HG02642 (cell line): ENCODE measurements at regions not wholly inside any gene's neighbourhood (a gene's known extent, or its start where the extent isn't known, plus 50 kb on each side); places are given as distances from the start of the nearest gene placed in this dataset.
"Not testable (repeated sequence)": the region's sequence is repeated elsewhere in the genome, so short reads cannot be mapped to it uniquely, and the experiment has no call there.

Experiments
- ATAC-seq: cut with Tn5 transposase; IDR thresholded peaks from one replicate; pipeline ENCODE4 v1.9.1; 2021; ENCODE audit warnings: mild to moderate bottlenecking; ENCODE audit not compliant: unreplicated experiment, poor library complexity

- ATAC-seq = no peak
Observed at GRCh38 chr16:86072328-86073102, 173.6 kb downstream of the IRF8 start.

DNA sequence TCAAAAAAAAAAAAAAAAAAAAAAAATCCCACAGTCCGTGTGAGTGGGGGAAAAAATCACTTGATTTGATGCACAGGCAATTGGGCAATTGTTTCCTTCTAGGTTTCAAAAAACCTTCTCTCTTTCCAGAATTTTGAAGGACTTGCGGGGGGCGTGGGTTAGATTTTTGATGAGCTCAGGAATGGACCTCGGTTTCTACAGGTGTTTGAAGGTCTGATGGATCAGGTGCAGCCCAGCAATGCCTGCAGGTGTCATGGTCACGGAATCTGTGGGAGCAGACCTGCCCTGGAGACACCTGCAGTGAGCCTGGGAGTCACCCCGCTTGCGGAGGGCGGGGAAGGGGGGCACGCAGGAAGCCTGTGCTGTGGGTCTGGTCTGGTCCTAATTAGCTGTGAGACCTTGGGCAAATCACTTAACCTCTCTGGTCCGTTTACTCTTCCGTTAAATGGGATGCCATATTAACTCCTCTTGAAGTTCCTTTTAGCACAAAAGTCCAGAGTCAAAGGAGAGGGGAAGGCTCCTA, 174.2 kb downstream of the IRF8 start:
- no peak for ATAC-seq

GRCh38 chr16:86073763-86074493, 175.0 kb downstream of the IRF8 start:
- no peak for ATAC-seq

DNA sequence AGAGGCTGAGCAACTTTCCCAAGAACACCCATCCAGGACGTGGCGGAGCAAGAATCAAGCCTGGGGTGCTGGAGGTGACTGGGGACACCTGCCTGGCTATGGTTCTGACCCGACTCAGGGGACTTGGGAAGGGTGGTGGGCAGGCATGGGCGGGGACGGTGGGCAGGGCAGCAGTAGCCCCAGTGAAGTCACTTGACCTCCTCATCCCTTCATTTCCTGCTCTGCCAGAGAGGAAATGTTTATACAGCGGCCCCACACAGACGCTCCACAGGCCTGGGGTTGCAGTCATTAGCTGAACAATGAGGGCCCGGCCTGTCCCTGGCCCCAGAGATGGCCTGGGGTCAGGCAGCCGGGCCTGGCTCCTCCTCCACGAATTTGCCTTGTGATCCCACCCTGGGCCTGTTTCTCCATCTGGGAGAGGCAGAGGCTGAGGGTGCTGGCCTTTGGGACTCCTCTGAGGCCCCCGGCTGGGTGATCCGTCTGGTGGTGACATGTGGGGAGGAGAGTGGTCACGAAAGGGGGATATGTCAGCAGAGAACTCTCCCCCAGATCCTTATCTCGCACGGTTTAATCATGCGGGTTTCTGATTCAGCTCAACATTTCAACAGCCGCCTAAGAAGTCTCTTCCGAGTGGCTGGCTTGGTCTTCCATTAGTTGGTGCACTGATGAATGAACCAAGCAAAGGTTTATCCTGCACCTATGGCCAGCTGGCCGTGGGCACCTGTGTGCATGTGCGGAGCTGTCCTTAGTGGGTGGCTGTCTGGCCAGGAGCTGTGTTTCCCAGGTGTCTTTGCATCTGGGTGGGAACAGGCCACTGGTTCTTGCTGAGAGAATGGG, 175.9 kb downstream of the IRF8 start:
- ATAC-seq = no peak

DNA sequence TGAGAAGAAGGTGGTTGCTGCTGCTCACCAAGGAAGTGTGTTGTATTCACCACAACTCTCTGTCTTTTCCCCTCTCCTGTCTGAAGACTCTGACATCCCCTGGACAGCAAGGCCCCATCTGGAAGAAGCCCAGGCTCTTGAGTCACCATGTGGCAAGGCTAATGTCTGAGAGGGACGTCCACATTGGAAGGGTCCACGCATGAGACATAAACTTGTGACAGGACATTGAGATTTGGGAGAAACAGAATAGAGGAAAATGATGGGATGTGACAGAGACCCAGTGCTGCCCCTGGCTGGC, 176.5 kb downstream of the IRF8 start:
- no peak for ATAC-seq

DNA sequence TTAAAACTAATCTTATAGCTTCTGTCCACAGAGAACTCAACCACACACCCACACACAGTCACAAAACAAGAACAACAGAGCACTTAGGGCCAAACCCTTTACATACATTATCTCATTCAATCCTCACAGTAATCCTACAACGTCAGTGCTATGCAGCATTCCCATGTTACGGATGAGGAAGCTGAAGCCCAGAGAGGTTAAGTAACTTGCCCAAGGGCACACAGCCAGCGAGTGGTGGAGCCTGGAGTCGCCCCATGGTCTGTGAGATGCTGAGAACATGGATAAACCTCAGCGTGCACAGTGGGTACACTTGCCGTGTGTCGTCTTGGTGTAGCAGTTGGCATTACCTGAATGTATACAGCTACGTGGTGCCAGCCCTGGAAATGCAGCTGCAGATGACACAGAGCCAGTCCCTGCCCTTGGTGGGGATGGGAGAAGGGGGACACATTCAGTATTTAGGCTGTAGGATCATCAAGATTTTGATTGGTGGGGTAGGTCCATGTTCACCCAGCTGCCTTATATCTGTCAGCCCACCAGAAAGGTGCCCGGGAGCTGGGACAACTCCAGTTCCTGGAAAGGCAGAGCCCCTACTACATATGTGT, 177.0 kb downstream of the IRF8 start:
- no peak for ATAC-seq

DNA sequence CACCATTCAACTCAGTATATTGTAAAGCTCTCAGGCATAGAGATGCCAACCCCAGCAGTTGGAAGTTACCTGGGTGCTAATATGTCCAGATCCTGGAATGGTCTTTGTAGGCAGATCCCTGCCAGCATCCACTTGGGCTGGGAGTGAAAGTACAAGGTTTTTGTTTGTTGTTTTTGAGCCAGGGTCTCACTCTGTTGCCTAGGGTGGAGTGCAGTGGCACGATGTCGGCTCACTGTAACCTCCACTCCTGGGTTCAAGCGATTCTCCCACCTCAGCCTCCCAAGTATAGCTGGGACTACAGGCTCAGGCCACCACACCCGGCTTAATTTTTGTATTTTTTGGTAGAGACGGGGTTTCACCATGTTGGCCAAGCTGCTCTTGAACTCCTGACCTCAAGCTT, 177.6 kb downstream of the IRF8 start:
- ATAC-seq = no peak

DNA sequence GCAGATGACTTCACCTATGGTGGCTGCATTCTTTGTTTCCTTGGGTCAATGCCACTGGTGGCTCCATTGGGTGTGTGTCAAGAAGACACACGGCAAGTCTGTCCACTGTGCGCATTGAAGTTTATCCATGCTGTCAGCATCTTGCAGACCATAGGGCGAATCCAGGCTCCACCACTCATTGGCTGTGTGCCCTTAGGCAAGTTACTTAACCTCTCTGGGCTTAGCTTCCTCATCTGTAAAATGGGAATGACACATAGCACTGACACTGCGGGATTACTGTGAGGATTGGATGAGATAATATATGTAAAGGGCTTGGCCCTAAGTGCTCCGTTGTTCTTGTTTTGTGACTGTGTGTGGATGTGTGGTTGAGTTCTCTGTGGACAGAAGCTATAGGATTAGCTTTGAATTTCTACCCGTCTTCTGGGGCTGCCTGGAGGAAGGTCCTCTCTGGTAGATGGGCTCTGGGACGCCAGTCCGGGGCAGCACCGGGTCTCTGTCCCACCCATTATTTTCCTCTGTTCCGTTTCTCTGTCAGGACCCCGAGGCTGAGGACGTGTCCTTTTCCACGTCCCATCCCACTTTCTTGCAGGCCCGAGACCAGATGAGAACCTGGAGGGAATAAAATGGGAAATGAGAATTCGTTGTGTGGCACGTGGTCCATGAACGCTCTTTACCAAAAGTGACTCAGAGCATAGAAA, 178.4 kb downstream of the IRF8 start:
- no peak for ATAC-seq

DNA sequence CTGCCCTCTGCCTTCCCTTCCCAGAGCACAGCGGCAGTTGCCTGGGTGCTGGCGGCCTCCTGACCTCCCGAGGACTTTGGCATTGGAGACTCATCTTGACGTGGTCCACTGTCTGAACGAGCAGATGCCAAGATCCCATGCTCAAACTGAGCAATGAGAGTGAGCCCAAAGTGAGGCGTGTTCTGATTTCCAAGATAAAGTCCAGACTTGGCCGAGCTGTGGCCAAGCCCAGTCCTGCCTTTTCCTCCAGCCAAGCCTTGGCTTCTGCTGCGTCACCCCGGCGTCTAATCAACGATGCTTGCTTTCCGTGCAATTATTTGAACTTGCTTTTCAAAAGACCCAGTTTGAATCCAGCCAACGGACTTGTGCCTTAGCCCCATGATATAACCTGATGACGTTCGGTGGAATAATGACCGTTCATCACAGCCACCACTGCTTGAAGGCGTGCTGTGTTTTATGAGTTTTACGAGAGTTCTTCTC, 179.2 kb downstream of the IRF8 start:
- no peak for ATAC-seq

GRCh38 chr16:86078711-86079110, 179.7 kb downstream of the IRF8 start:
- ATAC-seq = not testable (repeated sequence)

DNA sequence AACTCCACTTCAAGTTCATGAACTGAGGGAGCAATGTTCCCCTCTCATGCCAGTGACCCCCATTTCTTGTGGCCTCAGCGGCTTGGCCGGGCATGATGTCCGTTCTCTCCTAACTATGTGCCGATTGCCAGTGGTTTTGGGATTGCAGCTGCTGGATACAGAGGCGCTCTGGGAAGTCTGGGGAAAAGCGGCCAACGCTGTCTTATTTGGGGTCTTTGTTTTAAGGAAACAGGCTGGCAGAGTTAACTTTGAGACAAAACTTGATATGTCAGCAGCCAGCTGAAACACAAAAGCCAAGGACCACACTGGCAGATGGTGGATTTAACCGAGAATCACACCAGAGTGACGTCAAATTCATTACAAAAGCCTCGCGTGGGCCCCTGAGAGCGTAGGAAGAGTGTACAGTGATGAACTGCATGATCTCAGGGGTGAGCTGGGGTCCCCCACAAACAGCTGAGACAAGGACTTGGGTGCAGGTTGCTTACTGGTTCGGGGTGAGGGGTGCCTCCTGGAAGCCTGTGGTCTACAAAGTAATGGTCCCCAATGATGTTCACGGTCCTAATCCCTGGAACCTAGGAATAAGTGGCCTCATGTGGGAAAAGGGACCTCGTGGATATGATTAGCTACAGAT, 180.4 kb downstream of the IRF8 start:
- ATAC-seq = no peak

DNA sequence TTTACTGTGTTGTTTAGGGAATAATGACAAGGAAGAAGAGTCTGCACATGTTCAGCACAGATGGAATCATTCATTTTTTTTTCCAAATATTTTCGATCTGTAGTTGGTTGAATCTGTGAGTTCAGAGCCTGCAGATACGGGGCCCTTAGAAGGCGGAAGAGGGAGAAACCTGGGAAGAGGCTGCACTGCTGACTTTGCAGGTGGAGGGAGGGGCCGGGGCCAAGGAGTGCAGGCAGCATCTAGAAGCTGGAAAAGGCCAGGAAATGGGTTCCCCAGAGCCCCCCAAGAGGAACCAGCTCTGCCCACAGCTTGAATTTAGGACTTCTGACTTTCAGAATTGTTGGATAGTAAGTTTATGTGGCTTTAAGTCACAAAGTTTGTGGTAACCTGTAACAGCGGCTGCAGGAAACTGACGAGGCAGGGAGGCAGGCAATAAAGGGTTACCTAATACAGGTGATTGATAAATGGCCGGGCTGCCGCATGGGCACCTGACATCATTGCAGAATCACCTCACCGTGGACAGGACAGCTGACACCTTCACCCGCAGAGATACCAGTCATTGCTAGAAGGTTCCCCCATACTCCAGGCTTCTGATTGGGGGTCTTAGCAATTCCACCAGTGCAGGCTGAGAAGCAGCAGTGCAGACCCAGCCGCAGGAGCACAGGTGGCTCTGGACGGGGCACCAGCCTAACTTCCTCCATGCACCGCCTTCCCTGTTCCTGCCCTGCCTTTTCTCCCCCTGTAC, 181.3 kb downstream of the IRF8 start:
- no peak for ATAC-seq

DNA sequence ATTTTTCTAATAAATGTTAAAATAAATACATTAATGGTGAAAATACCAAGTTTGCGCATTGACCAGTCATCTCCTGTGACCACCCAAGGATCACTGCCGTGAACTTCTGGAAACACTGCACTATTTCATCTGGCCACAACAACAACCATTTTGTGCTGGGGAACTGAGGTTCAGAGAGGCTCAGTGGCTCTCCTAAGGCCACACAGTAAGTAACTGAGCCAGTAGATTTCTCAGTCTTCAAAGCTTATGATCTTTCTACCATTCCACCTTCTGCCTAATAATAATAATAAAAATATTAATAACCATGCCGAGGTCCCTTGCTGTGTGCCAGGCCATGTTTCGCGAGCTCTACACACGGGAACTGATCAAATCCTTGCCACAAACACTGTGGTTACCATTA, 182.0 kb downstream of the IRF8 start:
- no peak for ATAC-seq

- ATAC-seq = no peak
Observed at GRCh38 chr16:86082418-86083030, 183.6 kb downstream of the IRF8 start.

- no peak for ATAC-seq
Observed at GRCh38 chr16:86083382-86084002, 184.5 kb downstream of the IRF8 start.

GRCh38 chr16:86085161-86085611, 186.2 kb downstream of the IRF8 start:
- no peak for ATAC-seq

DNA sequence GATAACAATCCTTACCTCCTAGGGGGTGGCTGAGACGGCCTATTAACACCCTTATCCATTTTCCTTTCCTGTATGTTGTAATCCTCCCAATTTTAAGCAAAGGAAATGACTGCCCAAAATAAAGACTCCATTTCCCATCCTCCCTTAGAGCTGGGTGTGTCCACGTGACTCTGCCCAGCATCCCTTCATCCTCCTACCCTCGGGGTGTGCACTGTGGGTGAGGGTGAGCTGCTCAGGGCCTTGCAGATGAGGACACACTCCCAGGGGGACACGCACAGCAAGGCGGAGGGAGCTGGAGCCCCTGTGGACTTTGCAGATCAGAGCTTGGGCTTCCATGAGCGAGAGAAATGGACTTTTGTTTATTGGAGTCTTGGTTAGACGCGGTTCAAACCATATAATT, 186.8 kb downstream of the IRF8 start:
- no peak for ATAC-seq

DNA sequence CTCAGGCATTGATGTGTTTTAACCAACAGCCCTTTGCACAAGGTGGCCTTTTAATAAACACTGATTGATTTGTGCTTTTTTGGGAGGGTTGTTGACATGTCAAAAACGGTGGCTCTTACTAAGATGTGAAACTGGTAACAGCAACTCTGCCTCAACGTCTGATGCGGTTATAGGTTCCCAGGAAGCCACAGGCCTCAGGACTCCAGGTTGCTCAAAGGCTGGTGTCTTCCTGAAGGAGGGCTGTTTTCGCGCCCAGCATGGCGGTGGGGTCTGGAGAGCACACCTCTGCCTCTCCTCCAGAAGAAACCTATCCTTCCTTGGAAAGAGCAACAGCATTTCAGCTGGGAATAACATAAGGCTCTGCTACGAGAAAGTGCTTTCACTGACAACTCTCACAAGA, 187.5 kb downstream of the IRF8 start:
- no peak for ATAC-seq
